LNCAP (cell line): ENCODE measurements at regions not wholly inside any gene's neighbourhood (a gene's known extent, or its start where the extent isn't known, plus 50 kb on each side); places are given as distances from the start of the nearest gene placed in this dataset.

ENCODE experiments used
- TF ChIP-seq, protein P1 (sequence below): fragments of 450-650 bp; IDR thresholded peaks from 2 replicates; pipeline ENCODE4 v1.5.1; 2017; ENCODE audit warnings: mild to moderate bottlenecking

DNA sequence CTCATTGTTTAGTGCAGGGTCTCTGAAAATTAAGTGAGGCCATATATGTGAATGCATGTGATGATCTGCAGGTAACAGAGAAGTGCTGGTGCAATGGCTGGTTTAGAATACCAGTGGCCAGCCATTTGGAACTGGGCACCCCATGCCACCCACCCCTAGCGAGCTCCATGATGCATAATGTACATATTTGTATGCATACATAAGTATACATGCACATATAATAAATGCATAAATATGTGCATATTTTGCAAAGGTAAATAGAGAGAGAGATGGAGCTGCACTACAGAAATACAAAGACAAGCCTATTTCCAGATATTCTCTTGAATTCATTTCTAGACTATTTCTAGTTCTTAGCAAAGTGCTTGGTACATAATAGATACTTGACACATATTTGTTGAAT is 68.5 kb upstream of the IGSF21 start:
- TF ChIP-seq, protein P1, sequence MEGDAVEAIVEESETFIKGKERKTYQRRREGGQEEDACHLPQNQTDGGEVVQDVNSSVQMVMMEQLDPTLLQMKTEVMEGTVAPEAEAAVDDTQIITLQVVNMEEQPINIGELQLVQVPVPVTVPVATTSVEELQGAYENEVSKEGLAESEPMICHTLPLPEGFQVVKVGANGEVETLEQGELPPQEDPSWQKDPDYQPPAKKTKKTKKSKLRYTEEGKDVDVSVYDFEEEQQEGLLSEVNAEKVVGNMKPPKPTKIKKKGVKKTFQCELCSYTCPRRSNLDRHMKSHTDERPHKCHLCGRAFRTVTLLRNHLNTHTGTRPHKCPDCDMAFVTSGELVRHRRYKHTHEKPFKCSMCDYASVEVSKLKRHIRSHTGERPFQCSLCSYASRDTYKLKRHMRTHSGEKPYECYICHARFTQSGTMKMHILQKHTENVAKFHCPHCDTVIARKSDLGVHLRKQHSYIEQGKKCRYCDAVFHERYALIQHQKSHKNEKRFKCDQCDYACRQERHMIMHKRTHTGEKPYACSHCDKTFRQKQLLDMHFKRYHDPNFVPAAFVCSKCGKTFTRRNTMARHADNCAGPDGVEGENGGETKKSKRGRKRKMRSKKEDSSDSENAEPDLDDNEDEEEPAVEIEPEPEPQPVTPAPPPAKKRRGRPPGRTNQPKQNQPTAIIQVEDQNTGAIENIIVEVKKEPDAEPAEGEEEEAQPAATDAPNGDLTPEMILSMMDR, result no peak

DNA sequence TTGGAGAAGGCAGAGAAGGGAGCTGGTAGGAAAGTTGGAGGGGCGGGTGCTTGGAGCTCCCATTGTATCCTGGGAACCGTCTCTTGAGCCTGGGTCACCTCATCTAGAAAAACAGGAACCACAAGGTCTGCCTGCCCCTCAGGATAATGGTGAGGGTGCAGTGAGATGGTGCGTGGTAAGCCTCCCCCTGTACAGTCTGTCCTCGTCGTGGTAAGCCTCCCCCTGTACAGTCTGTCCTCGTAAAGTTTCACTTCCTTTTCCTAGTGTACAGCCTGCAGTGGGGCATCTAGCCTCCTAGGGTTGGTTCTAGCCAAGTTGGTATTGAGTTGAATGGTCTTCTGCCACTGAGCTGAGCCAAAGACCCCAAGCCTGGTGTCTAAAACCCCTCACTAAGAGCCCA is 66.5 kb upstream of the IGSF21 start:
- TF ChIP-seq, protein P1, result no peak

GRCh38 chr1:18041685-18042355 is 65.8 kb upstream of the IGSF21 start:
- TF ChIP-seq, protein P1, result no peak

DNA sequence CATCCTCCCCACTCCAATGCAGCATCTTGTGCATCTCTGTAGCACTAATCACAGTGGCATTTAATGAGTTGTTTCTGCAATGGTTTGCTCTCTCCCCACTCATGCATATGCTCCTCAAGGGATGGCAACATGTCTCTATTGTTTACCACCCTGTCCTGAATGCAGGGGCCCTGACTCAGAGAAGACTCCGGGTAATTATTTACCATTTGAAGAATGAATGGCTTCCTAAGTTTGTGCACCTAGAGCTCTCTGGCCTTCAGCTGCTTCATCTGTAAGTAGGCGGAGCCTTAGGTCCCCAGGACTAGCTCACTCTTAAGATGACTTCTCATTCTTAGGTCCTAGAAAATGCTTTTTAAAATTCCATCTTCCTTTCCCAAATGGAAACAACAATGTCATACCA is 63.7 kb upstream of the IGSF21 start:
- TF ChIP-seq, protein P1, result no peak

GRCh38 chr1:18045203-18045602 is 62.4 kb upstream of the IGSF21 start:
- TF ChIP-seq, protein P1, result no peak

DNA sequence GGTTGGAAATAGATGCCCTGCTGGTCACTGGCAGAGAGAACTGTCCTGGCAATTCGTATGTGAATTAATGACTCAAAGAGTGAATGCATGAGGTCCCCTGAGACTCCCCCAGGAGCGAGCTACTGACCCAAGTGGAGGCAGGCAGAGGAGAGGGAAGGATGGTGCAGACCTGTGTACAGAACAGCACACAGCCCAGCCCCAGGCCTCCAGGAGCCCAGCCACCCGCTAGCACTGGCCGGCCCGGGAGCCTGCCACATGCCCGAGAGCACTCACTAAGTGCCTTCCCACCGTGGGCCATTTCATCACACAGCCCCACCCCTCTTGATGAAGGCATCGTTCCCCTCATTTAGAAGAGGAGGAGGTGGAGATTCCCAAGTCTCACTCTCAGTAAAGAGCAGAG is 62.0 kb upstream of the IGSF21 start:
- TF ChIP-seq, protein P1, result no peak

- TF ChIP-seq, protein P1, result no peak
Observed at GRCh38 chr1:18047122-18047521, 60.5 kb upstream of the IGSF21 start.

DNA sequence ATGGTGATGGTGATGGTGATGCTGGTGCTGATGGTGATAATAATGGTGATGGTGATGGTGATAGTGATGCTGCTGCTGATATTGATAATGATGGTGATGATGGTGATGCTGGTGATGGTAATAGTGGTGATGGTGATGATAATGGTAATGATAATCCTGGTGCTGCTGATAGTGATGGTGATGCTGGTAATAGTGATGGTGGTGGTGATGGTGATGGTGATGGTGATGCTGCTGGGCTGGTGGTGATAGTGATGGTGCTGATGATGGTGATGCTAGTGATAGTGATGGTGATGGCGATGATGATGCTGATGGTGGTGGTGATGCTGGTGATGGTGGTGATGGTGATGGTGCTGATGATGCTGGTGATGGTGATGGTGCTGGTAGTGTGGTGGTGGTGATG is 58.4 kb upstream of the IGSF21 start:
- TF ChIP-seq, protein P1, result no peak
